NCI-H748 treated with DMSO at 0.1 percent for 48 hours (cell line): ENCODE measurements at regions not wholly inside any gene's neighbourhood (a gene's known extent, or its start where the extent isn't known, plus 50 kb on each side); places are given as distances from the start of the nearest gene placed in this dataset.

Source experiments
- DNase-seq: peaks from one replicate; lab custom pipeline; 2025; lab: John Stamatoyannopoulos, UW

GRCh38 chr2:64317707-64318475 lies 136.1 kb upstream of the LGALSL start:
- DNase-seq = no peak

DNA sequence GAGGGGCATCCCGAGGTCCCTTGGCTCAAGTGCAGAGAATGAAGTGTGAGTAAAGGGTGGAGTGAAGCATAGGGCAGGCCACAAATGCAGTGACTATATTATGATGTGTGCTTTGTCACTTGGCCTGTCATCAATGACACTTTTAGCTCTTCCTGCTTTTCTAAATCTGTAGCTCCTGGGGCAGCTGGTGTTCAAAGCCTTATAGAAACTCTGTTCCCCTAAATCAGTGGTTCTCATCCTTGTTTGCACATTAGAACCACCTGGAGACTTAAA lies 135.6 kb upstream of the LGALSL start:
- DNase-seq = no peak

DNA sequence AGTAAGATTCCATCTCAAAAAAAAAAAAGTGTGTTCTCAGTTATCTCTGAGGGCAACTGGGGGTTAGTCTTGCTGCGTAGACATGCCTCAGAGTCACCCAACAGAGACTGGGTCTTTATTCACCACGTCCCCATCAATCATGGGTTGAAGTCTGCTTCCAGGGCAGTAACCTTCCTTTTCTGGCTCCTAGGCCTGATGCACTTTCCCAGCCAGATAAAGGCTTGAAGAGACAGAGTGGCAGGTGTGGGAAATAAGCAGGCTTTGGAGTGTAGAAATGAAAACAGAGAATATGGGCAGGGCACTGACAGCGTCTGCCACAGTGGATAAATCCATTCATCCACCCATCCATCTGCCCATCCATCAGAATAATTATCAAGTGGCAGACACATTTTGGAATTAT lies 134.1 kb upstream of the LGALSL start:
- no peak for DNase-seq

- DNase-seq = no peak
Observed at GRCh38 chr2:64322433-64322832, 131.5 kb upstream of the LGALSL start.

- DNase-seq = no peak
Observed at GRCh38 chr2:64323197-64323596, 130.8 kb upstream of the LGALSL start.

DNA sequence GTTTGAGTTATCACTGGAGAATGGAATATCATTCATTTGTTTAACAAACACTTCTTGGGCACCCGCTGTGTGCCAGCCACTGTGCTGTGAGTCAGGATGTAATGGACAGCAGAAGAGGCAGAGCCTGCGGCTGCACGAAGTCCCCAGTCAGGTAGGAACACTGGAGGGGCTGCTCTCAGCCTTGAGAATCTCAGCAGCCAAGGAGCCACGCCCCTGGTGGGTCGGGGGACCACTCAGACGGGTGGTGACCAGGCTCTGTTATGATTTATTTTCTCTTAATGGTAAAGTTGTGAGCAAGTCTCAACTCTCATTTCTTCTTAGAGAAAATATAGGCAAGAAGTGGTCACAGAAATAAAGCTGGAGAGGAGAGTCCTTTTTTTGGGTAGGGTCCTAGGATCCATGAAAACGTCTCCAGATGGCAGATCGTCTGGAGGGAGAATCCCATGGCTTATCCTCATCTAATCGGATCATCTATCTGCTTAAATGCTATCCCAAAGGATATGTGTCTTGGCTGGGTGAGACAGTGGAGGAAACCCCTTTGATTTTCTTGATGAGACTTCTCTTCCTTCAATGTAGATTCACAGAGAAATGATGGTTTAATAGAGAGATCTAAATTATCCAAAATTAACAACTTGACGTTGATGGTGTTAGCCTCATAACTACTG lies 129.1 kb upstream of the LGALSL start:
- DNase-seq = no peak

DNA sequence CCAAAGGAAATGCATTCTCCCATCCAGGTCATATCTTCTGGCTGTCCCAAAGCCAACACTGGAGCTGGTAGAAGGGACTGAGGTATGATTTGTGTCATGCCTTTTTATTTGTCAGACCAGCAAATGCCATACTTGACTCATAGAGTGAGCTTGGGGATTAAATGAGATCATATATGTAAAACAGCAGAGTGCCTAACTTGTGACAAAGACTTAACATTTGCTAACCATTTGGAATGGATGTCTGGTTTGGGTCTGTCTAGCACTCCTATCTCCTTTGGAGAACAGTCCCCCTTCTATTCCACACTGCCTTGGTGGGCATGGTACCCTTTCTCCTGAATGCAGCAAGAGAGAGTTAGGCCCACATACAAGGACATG lies 128.5 kb upstream of the LGALSL start:
- no peak for DNase-seq

DNA sequence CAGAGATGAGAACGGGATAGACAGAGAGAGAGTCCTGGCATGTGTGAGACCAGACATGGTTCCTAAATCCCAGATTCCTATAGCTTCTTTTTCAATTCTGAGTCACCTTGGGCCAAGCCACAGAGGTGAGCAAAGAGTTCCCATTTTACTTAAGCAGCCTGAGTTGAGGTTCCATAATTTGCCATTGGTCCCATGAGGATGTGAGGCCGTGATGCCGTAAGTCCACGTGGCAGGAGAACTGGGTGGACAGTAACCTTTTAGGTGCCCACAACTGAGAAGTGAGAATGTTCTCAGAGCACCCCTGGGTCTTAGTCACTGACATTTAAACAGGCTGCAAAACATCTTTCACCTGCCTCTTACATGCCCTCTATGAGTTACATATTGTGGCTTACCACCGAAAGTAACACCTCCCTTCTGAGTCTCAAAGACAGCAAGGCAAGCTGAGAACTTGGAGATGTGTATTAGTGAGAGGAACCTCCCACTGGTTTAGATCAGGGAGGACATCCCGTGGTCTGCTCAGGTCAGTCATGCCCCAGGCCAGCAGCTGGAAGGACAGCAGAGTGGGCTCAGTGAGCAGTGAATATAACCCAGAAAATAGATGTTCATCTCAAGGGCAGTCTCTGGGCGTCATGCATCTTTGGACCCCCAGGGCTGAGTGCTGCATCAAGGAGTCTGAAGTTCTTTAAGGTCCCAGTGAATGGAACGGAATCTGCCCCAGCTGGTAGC lies 127.9 kb upstream of the LGALSL start:
- DNase-seq = no peak

GRCh38 chr2:64326578-64327050 lies 127.3 kb upstream of the LGALSL start:
- DNase-seq = no peak

DNA sequence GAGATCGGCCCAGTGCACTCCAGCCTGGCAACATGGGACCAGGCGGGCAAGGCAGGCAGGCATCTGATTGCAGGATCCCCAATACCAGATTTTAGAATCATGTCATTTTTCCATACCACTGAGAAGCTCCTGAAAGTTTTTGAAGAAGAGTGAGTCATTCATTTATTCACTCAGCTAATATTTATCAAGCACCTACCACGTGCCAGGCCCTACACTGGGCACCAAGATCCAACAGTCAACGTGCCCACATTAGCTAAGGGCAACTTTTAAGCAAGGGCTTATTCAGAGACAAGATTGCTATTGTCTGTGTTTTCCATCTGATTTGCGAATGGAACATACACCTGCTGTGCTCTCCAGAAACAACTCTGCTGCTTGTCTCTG lies 126.8 kb upstream of the LGALSL start:
- no peak for DNase-seq

DNA sequence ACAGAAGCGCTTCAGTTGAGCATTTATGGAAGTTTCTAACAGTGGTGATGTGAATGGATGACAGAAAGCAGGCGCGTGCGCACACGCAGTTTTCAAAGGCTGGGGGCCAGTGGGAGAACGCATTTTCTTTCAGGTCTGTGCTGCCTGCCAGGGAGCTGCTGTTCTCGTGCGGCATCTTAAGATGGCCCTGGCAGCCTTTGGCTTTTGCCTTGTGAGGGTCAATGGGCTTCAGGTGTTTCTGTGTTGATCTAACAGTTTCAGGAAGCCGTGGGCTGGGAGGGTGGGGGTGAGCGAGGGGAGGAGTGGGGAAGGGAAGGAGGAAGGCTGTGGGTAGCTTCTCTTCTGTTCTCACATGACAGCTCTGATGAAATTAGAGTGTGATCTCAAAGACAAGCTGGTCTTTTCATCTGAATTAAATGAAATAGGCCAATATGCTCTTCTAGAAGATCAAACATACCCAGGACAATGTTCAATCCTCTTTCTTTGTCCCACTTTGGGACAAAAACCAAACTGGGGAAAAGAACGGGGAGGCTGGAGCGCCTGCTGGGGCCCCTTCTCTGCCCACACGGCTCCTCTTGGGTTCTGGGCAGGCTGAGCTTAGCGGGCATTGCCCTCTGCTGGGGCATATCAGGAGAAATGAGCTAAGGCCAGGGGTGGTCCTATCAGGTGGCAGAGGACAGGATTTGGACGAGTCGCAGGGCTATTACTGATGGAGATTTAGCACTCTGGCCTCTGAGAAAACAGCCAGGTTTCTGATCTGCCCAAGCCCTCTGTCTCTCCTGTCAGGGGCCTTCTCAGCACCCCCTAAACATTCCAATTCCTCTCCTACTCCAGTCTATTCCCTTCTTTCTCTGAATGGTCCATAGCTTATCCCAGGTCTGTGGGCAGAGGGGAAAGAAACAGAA lies 126.2 kb upstream of the LGALSL start:
- DNase-seq = no peak

DNA sequence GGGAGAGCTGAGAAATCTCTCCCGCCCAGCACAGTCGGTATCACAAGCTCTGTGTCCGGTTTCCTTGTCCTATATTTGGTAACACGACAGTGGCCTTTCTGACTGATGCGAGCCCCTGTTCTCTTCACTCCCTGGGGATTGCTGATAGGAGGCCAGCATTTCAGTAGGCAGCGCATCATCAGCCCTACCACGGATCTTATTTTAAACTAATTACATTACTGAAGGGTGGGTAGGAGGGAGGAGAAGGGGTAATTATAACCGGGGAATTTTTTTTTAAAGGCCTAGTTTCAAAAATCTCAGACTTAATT lies 125.6 kb upstream of the LGALSL start:
- no peak for DNase-seq

GRCh38 chr2:64328756-64329155 lies 125.2 kb upstream of the LGALSL start:
- DNase-seq = no peak

- DNase-seq = no peak
Observed at GRCh38 chr2:64329848-64330247, 124.1 kb upstream of the LGALSL start.

DNA sequence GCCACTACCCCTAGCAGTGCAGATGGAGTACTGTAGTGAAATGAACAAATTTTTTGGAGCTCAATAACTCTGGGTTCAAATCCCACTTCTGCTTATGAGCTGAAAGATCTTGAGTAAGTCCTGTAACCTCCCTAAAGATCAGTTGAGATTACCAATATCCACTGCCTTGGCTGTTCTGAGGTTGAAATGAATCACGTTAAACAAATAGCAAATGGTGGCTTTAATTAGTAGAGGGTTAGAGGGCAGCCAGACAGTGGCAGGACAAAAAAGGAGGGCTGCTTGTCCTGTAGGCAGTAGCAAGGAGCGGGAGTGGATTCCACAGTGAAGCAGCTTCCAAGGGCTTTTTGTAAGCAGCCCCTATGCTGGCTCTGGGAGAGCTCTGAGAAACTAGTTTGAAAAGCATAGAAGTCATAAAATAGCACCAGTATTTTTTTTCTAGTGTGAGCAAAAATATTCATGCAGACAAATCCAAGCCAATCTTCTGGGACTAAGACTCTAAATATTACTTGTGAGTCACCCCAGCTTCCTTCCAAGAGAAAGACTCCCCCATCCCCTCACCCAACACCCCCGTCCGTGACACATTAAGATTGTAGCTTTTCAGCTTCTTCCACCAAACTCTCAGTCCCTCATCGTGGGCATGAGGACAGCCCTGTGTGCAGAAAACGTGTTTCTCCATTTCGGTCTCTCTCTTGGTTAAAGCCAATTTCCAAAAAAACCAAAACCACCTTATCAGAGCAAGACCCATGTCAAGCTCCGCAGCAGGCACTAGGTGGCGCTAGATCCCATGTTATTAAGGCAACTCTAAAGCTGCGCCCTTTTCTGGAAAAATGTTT lies 123.5 kb upstream of the LGALSL start:
- peak; percentile 86 for DNase-seq

GRCh38 chr2:64331114-64331645 lies 122.8 kb upstream of the LGALSL start:
- DNase-seq = no peak

- no peak for DNase-seq
Observed at GRCh38 chr2:64331849-64332699, 121.9 kb upstream of the LGALSL start.

DNA sequence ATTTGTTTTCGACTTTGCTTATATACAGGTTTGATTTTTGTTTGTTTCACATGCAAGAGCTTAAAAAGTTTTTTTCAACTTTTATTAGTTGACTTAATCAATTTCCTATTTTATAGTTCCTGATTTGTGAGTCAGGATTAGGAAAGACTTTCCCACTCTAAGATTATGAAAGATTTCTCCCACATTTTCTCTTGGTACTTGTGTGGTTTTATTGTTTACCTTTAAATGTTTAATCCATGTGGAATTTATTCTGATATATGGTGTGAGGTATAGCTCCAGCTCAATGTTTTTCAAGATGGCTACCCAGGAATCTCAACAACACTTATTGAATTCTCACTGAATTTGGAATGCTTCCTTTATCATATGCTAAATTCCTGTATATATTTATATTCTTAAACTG lies 117.8 kb upstream of the LGALSL start:
- no peak for DNase-seq

DNA sequence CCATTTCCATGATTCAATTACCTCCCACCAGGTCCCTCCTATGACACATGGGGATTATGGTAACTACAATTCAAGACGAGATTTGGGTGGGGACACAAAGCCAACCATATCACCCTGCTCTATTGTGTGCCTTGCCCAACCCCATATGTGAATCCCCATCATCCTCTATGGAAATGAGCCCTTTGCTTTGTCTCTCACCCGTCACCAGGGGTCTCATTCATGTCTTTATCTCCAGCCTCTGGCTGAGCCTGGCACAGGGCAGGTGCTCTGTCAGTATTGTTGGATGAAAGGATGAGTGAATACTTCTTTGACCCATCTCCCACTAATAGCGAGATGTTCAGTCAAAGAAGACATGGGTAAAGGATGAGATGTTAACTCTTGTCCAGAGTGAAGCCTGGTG lies 116.6 kb upstream of the LGALSL start:
- no peak for DNase-seq

GRCh38 chr2:64338108-64338507 lies 115.9 kb upstream of the LGALSL start:
- no peak for DNase-seq
